HG02642 (cell line): ENCODE measurements at regions not wholly inside any gene's neighbourhood (a gene's known extent, or its start where the extent isn't known, plus 50 kb on each side); places are given as distances from the start of the nearest gene placed in this dataset.
"Not testable (repeated sequence)": the region's sequence is repeated elsewhere in the genome, so short reads cannot be mapped to it uniquely, and the experiment has no call there.

Experiments
- ATAC-seq: cut with Tn5 transposase; IDR thresholded peaks from one replicate; pipeline ENCODE4 v1.9.1; 2021; ENCODE audit warnings: mild to moderate bottlenecking; ENCODE audit not compliant: unreplicated experiment, poor library complexity

DNA sequence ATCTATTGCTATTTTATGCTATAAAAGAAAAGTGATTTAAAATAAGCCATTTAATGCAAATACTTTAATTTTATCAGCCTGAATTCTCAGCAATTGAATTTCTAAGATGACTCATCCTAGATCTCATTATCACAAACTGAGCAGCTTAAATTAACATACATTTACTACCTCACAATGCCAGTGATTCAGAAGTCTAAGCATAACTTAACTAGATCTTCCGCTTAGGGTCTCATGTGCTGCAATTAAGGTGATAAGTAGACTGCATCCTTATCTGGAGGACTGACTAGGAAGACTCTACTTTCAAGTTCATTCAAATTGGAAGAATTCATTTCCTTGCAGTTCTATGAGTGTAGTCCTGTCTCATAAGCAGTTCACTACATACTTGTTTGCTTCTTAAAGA, 286.6 kb downstream of the COL11A1 start:
- no peak for ATAC-seq

DNA sequence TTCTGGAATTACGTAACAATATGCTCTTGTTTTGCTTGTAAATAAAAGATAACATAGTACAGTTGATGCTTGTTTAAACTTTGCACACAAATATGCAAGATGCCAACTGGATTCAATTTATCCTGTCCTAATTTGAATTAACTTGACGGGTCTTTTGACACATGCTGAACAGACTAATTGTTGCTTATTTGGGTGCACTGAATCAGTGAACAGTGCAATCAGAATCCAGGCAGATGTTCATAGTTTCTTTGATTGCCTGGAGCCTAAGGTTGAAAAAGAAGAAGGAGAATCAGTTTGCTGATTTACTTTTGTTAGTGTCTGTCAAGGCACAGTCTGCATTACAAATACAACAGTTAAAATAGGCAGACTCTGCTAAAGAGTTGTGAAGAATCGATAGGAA, 307.9 kb downstream of the COL11A1 start:
- ATAC-seq, result no peak

DNA sequence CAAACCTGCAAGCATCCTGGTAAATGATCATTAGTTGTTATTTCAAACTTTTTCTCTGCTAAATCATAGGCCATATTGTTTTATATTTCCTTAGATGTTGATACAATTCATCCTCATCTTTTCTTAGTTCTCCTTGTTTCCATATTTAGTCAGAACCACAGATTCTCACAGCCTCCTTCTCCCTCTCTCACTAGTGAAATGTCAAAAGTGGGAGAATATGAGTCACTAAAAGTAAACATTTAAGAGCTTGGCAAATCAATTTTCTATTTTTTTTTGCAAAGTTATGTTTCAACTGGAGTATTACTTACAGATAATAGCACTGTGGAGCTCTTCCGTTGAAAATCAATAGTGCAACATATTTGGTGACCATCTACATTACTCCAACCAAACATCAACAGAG, 308.8 kb downstream of the COL11A1 start:
- no peak for ATAC-seq

DNA sequence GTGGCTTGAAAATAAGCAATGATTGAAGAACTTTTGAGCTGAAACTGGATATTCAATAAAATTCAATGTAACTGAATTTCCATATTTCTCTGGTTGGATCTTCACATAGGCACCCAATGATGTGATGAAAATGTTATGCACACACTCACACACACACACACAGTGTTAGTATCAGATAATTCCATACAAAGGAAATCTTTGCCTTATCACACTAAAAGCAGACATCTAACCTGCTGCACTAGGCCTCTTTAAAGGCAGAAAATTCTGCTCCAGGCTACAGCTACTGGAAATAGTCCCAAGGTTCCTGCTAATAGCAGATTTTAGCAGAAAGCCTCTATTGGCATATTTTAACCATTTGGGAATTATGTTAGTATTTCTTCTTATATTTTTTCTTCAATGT, 309.6 kb downstream of the COL11A1 start:
- ATAC-seq, result no peak

DNA sequence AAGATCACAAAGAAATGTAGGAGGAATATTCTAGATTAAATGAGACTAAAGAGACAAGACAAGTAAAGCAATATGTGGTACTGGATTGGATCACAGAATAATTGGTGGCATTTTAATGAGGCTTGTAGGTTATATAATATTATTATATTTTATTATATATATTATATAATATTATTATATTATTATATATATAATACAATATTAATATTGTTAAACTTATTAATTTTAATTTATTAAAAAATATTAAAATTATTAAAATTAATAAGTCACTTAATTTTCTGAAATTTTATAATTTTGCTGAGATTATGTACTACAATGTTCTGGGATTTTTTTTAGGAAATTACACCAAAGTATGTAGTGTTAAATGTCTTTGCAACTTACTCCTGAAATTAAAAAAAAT, 311.9 kb downstream of the COL11A1 start:
- no peak for ATAC-seq

DNA sequence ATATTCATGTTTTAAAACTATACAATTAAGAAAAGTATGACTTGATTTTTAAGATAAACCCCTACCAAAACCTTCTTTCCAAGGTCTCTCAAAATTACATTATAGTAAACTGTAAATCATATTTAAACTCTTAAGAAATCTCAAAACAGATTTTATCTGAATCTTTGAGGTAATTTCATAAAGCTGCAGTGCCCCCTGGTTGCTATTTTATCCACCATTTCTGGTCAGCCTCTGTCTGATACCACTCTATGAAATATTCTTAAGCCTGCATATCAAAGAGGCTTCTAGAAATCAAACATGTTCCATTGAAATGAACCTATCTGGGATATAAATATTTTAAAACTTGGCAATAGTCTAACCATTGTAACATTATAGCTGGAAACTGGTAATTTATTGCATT, 317.3 kb downstream of the COL11A1 start:
- no peak for ATAC-seq

DNA sequence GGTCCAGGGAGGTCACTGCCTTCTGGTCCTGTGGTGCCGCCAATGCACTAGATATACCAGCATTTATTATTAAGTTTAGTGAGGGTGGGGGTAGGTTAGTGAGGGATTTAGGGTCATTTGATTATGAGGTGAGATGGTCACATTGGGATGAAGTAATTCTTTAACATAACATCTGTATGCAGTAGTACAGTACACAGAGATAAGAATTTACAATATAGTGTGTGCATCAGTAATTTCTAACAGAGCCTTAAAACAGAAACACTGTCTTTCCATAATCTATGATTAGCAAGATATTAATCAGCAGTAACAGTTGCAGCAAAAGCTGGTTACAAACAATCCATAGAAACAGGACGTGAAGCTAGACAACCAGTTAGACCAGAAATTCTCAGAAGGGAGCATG, 318.4 kb downstream of the COL11A1 start:
- not testable (repeated sequence) for ATAC-seq

DNA sequence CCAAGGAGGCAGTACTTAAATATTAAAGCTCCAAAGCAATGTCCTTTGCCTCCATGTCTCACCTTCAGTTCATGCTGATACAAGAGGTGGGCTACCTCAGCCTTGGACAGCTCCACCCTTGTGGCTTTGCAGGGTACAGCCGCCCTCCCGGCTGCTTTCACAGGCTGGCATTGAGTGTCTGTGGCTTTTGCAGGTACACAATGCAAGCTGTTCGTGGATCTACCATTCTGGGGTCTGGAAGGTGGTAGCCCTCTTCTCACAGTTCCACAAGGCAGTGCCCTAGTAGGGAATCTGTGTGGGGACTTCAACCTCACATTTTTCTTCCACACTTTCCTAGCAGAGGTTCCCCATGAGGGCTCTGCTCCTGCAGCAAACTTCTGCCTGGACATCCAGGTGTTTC, 324.8 kb downstream of the COL11A1 start:
- no peak for ATAC-seq

DNA sequence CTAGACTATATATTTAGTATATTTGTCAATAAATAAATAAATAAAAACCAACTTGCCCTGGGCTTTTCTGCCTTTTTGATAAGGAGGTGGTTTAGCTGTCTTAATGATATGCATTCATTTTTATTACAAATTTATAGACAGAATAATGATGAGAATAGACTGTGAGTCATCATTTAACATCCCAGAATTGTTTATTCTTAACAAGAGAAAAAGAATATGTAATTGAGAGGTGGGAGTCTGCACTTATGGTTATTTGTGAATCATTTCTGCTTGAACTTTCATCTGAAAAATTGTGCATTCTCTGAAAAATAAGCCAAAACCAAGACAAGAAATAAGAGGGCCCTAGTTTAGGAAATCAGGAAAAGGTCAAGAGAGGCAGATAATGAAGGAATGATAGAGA, 326.2 kb downstream of the COL11A1 start:
- no peak for ATAC-seq

DNA sequence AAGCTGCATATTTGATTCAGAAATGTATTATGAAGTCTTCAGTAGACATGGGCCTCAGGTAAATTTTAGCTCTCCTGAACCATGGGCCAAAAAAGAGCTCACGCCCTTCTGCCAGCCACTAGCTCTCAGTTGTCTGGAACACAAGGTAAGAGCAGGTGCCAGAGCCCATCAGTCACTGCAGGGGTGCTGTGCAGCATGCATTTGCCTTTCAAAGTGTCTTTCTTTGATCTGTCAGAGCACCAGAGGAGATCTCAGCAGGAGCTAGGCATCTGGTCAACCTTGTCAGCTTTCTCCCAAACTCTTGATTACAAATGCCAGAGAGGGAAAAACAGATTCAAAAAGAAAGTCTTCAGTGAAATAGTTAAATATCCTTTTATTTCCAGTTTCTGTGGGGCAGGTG, 332.3 kb downstream of the COL11A1 start:
- ATAC-seq, result no peak

DNA sequence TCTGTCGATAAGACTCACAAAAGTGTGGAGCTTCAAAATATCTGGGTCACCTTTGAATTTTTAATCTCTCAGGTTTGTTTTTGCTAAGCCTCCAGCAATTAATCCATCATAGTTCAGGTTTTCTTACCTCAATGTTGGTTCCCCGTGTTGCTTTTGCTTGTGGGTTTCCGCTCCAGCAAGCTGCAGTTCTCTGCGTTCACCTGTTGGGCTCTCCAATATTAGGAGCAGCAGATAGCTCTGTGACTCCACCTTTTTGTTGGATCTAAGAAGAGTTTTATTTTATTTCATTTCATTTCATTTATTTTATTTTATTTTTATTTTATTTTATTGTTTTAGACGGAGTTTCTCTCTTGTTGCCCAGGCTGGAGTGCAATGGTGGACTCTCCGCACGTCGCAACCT, 335.5 kb downstream of the COL11A1 start:
- no peak for ATAC-seq

DNA sequence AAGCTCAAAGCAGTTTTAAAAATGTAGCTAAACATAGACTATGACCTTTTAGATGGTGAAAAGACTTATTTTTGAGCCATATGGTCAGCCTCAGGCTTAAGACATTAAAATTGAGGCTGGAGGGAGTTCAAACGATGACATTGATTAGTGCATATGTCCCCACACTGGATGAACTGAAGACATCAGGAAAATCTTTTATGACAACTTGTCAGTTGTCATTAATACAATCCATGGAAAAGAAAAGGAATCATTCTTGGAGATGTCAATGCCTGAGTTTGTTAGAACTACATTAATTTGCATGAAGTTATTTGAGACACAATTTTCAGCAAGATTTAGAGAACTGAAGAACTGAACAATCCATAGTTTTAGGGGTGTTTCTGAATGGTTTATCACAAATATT, 349.9 kb downstream of the COL11A1 start:
- ATAC-seq, result no peak

DNA sequence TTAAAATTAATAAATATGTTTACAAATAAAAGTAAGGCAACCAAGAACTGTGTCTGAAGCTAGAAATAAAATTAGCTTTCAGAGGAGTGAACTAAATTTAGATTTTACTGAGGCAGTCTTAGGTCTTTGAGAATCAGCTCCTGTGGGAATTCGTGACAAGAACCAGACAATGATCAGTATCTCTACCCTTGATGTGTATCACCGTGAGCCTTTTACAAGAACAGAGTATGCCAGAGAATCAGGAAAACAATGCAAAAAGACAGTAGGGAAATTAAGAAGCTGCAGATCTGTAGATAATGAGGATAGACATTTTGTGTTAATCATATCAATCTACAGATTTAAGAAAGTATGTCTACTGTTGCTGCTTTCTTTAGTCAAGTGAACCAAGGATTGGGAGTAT, 351.0 kb downstream of the COL11A1 start:
- no peak for ATAC-seq

DNA sequence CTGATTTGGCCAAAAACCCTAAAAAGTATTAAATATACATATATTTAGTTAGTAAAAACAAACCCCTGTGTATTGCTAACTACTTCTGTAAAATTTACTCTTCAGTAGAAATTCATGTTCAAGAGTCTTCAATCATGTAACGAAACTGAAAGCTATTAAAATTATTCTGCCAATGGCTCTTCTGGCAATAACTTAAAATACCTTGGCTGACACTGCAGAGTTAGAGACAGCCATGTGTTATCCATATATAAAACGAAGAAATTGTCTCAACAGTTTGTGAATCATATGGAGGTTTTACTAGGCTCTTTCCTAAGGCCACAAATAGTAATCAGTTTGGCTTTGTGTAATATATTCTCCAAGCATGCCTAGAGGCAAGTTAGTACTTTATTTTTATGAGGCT, 357.2 kb downstream of the COL11A1 start:
- no peak for ATAC-seq

DNA sequence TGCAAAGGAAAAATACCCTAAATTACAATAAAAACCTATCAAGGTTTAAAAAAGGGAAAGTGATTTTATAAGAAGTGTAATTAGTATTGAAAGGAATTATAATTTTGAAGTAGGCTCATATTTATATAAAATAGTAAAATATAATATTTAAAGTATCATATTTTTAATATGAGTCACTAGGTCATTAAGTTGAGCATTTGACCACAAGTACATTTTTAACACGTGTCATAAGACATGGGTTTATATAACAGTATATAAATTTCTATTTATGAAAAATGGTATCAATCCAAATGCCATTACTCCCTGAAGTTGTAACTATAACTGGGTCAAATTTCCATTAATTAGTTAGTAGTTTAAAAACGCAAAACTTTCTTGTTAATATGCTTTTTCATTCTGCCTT, 365.9 kb downstream of the COL11A1 start:
- no peak for ATAC-seq

DNA sequence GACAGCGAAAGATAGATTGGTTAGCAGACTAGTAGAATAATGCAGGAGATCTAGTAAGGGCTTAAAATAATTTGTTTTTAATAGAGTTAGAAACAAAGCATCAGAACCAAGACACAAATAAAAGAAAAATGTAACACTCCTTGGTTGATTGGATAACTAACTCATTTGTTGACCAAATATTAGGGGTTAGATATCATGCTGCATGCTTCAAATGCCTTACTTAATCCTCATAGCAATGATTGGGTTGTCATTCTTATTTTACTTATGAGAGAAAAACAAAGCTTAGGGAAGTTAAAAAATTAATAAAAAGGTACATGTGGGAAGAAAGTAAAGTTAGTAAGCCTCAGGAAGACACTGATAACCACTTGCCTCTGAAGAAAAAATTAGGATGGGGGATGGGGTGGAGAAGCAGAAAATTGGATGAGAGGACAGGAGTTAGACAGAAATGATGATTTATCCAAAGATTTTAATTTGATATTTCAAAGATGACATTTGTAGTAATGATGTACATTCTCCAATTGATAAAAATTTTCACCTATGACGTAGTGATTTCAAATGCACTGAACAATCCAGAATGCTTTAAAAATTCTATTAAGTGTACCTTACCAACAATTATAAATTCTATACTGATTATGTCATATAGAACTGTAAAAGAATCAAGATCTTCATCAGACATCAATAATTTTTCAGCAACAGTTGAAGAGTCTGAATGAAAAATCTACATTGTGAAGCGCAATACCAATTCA, 374.7 kb downstream of the COL11A1 start:
- no peak for ATAC-seq

DNA sequence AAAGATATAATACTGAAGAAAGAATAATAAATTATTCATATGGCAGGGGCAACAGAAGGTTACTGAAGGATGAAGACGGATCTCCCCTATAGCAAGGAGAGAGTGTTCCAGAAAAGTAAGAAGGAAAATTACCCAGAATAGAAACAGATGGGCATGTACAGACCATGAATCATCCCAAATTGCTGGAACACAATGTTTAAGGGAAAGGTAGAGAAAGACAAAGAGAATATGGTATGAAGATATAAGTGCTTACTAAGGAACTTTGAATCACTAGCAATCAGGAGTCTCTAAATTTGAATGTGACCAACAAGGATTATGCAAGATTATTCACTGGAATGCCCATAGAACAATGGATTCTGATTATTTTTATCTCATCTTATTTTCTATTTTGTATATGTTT, 375.4 kb downstream of the COL11A1 start:
- ATAC-seq, result no peak

DNA sequence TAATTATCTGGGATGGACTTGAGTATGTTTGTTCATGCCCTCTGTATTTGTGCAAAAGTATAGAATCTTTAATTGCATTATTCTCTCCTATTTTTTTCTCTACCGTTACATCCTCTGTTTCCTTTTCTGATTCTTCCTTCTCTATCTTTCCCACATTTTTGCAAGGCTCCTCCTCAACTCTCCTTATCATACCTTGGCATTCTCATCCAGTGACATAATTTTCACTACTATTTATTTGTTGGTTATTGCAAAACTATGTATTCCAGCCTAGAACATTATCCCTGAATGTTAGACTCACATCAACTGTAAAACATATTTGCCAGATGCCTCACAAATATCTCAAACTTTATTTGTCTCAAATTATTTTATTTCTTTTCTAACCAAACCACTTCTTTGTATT, 381.9 kb downstream of the COL11A1 start:
- no peak for ATAC-seq

DNA sequence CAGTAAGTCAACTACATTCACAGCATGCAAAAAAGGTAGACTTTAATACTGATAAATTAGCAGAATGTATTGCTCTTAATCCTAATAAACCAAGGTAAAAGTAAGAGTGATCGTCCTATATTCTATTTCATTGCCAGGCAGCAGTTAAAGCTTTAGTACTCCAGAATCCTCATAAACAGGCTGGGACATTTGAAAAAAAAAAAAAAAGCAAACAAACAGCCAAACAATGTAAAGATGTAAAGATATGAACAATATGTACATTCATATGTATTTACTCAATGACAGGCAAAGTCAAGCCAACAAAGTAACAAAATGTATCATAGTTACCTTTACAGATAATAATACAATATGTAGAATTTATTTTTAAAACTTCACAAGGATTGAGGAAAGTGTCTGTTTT, 383.6 kb downstream of the COL11A1 start:
- no peak for ATAC-seq

DNA sequence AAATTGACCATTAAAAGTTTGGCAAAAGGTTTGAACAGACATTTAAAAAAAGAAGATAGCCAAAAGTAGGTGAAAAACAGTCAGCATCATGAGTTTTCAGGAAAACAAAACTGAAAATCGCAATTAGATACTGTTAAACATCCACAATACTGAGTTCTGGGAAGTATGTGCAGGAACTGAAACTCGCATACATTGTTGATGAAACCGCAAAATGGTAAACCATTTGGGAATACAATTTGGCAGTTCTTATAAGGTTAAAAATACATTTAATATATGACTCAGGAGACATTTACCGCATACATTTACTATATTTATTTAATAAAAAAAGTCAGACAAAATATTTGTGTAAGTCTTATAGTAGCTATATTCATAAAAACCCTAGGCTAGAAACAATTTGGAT, 393.2 kb downstream of the COL11A1 start:
- no peak for ATAC-seq

DNA sequence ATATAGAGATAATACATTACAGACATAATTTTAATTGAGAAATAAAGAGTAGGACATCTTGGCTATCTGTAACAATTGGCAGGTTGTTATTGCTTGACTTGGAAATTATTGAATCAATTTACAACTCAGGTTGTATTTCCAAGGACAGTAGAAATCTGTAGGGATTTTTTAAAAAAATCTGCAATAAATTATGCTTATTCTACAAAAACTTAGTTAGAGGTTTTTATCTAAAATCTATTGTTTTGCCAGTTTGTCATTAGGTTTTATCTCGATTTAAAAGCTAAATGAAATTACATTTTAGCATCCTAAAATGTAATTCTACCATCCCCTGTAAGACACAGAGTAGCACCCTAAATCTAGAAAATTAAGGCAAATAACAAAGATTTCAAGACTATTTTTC, 408.8 kb downstream of the COL11A1 start:
- no peak for ATAC-seq

DNA sequence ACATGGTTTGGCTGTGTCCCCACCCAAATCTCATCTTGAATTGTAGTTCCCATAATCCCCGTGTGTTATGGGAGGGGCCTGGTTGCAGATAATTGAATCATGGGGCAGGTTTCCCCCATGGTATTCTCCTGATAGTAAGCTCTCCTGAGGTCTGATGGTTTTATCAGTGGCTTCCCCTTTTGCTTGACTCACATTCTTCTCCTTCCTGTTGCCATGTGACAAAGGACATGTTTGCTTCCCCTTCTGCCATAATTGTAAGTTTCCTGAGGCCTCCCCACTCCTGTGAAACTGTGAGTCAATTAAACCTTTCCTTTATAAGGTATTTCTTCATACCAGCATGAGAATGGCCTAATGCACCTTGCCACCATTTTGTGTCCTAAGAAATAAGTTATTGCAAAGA, 415.0 kb downstream of the COL11A1 start:
- no peak for ATAC-seq

DNA sequence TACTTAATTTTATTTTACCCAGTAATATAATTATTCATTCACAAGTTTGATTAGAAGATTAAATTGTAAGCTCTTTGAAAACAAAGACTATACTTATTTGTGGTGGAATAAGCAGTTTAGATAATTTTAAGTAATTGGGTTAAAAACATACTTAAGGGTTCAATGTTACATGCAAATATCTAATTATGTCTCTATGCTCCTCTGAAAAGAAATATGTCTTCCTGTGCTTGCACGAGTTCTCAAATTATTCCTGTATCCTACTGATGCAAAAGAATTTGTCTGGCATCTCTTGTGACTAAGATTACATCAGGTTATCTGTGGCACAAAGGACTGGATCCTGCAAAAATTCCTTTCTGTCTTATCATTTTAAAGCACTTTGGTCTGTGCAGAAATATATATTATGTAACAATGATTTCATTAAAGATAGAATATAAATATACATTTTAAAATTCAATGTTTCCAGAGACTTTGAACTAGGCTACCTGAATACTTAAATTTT, 416.7 kb downstream of the COL11A1 start:
- no peak for ATAC-seq
